ENCODE measurements at regions not wholly inside any gene's neighbourhood (a gene's known extent, or its start where the extent isn't known, plus 50 kb on each side); places are given as distances from the start of the nearest gene placed in this dataset.

DNA sequence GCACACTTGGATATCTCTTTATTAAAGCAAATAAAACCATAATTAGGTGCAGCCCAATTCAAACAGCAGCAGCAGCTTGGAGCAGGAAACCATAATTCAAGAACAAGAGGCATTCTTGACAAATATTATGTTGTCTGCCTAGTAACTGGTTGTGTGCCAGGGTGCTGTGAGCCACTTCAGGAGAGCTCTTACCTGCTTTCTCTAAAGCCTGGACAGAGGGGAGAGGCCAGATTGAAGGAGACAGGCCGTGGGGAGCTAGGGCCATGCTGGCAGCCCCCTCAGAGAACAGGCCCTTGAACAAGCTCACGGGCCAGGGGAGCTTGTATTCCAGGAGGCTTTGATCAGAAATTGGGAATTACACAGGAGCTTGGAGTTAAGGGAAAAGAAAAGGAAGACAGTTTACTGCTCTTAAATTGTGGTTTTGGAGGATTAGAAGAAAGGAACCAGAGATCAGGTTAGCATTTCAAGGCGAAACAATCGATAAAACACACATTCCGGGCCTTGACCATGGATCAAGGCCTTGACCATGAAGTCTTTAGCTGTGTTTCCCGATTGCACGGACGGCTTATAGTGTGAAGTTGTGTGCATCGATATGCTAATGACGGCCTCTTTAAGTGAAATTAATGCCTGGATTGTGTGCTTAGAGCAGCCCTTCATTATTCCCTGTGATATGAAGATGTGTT lies 69.8 kb upstream of the NKX2-2 start:
- DNase-seq (ENCODE audit: low read depth), result no peak
- no peak overlapping the region for H3K4me3 ChIP-seq (ENCODE audit: low read depth, low read length)
- TF ChIP-seq, protein P1, sequence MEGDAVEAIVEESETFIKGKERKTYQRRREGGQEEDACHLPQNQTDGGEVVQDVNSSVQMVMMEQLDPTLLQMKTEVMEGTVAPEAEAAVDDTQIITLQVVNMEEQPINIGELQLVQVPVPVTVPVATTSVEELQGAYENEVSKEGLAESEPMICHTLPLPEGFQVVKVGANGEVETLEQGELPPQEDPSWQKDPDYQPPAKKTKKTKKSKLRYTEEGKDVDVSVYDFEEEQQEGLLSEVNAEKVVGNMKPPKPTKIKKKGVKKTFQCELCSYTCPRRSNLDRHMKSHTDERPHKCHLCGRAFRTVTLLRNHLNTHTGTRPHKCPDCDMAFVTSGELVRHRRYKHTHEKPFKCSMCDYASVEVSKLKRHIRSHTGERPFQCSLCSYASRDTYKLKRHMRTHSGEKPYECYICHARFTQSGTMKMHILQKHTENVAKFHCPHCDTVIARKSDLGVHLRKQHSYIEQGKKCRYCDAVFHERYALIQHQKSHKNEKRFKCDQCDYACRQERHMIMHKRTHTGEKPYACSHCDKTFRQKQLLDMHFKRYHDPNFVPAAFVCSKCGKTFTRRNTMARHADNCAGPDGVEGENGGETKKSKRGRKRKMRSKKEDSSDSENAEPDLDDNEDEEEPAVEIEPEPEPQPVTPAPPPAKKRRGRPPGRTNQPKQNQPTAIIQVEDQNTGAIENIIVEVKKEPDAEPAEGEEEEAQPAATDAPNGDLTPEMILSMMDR (IDR thresholded peaks at IDR 0.05; ENCODE audit: insufficient read depth, low read depth, low read length, missing control alignments), result no peak

DNA sequence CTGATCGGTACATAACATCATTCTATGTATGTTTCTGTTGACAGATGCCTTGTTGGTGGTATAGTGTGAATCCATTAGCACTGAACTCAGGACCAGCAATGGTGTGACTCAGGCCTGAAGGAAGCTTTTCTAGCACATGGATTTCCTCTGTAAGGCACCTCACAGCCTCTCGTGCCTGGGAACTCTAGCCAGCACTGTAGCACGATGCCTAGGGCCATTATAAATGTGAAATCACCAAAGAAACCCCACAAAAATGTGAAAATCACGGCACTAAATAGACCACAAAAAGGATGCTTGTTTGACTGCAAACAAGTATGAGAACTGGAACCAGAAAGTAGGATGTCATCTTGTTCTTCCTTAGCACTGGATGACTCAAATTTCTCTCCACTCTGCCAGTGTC lies 63.7 kb upstream of the NKX2-2 start:
- TF ChIP-seq, protein P1 (IDR thresholded peaks at IDR 0.05; ENCODE audit: insufficient read depth, low read depth, low read length, missing control alignments), result no peak
- no peak overlapping the region for H3K4me3 ChIP-seq (ENCODE audit: low read depth, low read length)
- no peak for DNase-seq (ENCODE audit: low read depth)

DNA sequence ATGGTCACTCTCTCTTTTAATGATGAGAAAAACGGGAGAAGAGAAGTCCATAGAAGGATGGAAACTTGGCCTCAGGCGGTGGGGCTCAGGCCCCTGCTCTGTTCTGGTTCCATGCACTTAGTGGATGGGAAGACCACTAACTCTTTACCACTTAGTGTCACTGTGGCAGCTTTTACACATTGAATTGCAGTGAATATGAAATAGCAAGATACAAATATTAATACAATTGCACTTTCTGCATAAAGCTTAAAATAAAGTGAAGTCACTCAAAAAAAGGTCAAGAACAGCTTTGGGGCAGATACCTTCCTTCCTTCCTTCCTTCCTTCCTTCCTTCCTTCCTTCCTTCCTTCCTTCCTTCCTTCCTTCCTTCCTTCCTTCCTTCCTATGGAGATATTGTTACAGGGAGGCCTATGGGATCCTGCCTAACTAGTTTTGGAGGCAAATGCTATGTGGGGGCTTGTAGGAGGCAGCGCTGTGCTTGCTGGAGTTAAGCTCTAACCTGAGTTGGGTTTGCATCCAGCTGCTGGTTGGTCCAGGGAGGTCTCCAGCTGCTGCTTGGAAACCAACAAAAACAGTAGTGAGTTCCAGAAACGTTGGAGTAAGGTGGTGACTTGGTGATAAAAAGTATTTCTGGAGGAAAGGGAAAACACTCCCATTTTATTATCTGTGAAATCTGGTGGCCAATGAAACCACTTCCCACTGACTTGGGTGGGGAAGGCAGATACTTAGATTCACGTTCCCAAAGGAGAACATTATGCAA lies 62.3 kb upstream of the NKX2-2 start:
- DNase-seq (ENCODE audit: low read depth), result no peak
- no peak overlapping the region for H3K4me3 ChIP-seq (ENCODE audit: low read depth, low read length)
- TF ChIP-seq, protein P1 (IDR thresholded peaks at IDR 0.05; ENCODE audit: insufficient read depth, low read depth, low read length, missing control alignments), result no peak

DNA sequence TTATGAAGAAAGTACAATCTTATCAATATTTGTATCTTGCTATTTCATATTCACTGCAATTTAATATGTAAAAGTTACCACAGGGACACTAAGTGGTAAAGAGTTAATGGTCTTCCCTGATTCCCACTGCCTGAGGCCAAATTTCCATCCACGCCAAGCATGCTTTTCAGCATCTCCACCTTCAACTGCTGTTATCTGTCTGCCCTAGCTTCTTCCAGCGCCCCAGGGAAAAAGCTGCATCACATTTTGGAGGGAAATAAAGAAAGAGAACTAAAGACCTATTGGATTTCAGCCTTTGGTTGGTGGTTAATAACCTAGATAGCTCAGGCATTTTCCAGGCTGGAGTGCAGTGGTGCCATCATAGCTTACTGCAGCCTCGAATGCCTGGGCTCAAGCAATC lies 61.3 kb upstream of the NKX2-2 start:
- DNase-seq (ENCODE audit: low read depth), result no peak
- no peak overlapping the region for H3K4me3 ChIP-seq (ENCODE audit: low read depth, low read length)
- TF ChIP-seq, protein P1 (IDR thresholded peaks at IDR 0.05; ENCODE audit: insufficient read depth, low read depth, low read length, missing control alignments), result no peak

DNA sequence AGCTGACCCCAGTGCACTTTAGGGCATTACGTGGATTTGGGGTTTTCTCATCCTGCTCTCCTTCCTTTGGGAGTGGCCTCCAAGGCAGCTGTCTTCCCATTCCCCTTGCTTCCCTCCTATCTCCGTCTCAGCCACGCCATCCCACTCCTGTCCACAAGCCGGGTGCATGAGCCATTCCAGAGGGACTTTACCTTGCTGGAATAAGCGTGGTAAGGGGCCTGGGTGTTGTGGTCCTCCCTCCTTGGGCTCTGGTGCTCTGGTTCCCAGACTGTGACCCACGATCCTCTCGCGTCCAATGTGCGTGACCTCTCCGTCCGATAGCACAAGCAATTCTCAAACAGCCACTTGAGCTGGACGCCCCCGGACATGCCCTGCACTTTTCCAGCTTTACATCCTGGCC lies 60.6 kb upstream of the NKX2-2 start:
- H3K4me3 ChIP-seq (ENCODE audit: low read depth, low read length), result no peak overlapping the region
- TF ChIP-seq, protein P1 (IDR thresholded peaks at IDR 0.05; ENCODE audit: insufficient read depth, low read depth, low read length, missing control alignments), result no peak
- no peak for DNase-seq (ENCODE audit: low read depth)

DNA sequence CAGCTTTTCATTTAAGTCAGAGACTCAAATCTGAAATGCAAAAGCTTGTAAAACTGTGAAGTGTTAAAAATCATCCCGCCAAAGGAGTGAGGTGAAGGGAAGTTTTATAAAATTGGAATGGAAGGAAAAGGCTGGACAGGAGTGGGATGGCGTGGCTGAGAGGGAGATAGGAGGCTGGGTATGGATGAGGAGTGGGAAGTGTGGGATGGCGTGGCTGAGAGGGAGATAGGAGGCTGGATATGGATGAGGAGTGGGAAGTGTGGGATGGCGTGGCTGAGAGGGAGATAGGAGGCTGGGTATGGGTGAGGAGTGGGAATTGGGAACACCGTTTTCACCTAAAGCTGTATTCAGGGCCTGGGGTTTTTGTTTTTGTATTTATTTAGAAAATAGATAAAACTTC lies 59.4 kb upstream of the NKX2-2 start:
- TF ChIP-seq, protein P1 (IDR thresholded peaks at IDR 0.05; ENCODE audit: insufficient read depth, low read depth, low read length, missing control alignments), result no peak

More for the DNA sequence above, 59.4 kb upstream of the NKX2-2 start:
- DNase-seq (ENCODE audit: low read depth), result no peak
- H3K4me3 ChIP-seq (ENCODE audit: low read depth, low read length), result no peak overlapping the region
